Activated CD4-positive, alpha-beta T cell treated with anti-CD3 and anti-CD28 coated beads, Interleukin-10, Interleukin-2, amounts not matched to agents 100 ng/mL and 50 ng/mL, durations not matched to agents 16 hours and 8 hours (primary cell): ENCODE measurements at regions not wholly inside any gene's neighbourhood (a gene's known extent, or its start where the extent isn't known, plus 50 kb on each side); places are given as distances from the start of the nearest gene placed in this dataset.
"Not testable (repeated sequence)": the region's sequence is repeated elsewhere in the genome, so short reads cannot be mapped to it uniquely, and the experiment has no call there.

Experiments used
- DNase-seq: peaks from one replicate; pipeline ENCODE4 v3.0.0-alpha.2; 2020

DNA sequence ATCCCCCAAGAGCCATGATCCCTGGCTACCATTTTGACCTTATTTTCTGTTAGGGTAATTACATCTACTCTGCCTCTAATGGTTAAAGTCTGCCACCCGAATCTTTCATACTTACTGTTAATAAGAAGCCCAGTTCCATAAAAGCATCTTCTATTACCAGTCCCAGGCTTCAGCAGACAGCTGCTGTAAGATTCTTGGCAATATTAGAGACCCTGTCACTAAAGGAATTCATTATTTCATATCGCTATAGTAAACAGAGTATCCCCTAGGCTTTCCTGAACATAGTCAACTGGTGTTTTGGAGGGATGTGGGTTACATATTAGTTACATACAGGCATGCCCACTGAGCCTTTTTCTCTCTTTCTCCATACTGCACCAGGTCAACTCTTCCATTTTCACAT is 608.7 kb upstream of the SEMA6A start:
- no peak for DNase-seq

GRCh38 chr5:117182104-117182503 is 607.5 kb upstream of the SEMA6A start:
- DNase-seq: no peak

DNA sequence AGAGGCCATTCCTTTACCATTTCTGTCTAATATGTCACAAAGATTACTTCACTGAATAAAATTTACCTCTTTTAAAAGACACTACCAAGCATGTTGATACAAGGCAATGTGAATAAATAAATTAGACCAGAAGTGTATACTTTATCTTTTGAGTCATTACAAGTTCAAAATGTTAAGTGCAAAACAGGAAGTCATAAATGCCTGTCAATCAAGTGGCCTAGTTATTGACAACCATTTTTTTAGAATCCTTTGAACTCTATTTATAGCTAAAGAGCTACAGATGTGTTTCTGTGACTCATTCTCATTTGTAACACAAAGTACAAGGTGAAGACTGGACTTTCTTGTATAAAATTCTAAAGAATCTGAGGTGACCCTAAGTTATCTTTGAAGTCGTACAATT is 602.7 kb upstream of the SEMA6A start:
- DNase-seq: no peak

- no peak for DNase-seq
Observed at GRCh38 chr5:117165068-117165467, 590.4 kb upstream of the SEMA6A start.

DNA sequence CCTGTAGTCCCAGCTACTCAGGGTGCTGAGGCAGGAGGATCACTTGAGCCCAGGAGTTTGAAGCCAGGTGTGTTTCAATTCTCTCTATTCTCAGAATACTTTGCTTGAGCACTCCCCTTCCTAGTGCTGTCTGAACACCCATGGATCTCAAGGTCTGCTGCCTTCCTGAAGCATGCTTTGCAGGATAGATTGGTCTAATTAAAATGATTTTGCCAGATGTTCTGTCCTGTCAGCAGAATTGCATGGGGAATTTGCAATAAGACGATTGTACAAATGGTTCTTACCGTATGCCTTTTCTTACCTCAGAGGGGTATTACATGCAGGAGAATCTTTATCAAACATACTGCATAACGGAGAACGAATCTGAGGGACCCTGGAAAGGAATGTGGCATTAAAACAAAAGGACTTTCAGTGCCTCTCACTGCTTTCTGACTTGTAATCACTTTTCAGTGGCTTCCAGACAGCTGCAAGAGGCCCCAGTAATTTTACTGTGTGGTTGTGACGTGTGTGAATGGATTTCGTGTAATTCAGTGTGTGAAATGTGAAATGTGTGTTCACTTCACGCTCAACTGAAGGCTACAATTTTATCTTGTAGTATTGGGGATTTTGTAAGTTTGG is 587.2 kb upstream of the SEMA6A start:
- no peak for DNase-seq

DNA sequence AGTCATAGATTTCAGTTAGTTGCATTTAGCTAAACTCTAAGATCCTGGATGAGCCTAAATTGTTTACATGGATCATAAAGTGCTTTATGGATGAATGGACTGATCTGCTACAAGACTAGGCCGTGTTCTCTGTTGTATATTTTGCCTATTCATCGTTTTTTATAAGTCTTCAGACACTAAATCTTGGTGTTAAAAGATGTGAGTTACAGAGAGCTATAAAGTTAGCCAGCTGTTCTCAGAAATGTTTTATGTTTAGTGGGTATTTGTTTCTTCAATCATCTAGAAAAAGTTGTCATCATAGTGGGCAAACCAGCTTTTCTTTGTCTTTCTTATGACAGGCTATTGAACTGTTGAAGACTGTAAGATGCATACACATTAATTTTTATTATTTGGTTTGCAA is 585.8 kb upstream of the SEMA6A start:
- DNase-seq: no peak

GRCh38 chr5:117149312-117149711 is 574.7 kb upstream of the SEMA6A start:
- no peak for DNase-seq

GRCh38 chr5:117144086-117144485 is 569.5 kb upstream of the SEMA6A start:
- no peak for DNase-seq

- no peak for DNase-seq
Observed at GRCh38 chr5:117143406-117143805, 568.8 kb upstream of the SEMA6A start.

- DNase-seq: no peak
Observed at GRCh38 chr5:117138523-117138922, 563.9 kb upstream of the SEMA6A start.

DNA sequence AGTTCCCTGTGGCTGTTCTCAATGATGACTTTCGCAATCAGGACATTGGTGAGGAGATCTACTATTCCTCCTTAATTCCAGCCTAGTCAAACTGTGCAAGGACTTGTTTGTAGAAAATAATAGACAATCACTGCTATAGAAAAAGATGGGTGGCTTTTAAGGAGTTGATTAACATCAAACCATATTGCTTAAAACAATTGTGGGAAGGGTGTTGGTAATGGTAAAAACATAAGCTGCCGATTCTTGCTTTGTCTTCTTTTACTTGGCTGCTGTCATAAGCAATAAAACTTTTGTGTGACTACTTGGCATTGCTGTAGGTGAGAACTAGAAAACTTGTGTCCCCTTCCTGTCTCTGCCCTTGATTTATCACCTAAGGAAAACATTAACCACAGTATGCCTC is 561.2 kb upstream of the SEMA6A start:
- DNase-seq: no peak

GRCh38 chr5:117133198-117133597 is 558.6 kb upstream of the SEMA6A start:
- no peak for DNase-seq

- DNase-seq: no peak
Observed at GRCh38 chr5:117131876-117132275, 557.3 kb upstream of the SEMA6A start.

DNA sequence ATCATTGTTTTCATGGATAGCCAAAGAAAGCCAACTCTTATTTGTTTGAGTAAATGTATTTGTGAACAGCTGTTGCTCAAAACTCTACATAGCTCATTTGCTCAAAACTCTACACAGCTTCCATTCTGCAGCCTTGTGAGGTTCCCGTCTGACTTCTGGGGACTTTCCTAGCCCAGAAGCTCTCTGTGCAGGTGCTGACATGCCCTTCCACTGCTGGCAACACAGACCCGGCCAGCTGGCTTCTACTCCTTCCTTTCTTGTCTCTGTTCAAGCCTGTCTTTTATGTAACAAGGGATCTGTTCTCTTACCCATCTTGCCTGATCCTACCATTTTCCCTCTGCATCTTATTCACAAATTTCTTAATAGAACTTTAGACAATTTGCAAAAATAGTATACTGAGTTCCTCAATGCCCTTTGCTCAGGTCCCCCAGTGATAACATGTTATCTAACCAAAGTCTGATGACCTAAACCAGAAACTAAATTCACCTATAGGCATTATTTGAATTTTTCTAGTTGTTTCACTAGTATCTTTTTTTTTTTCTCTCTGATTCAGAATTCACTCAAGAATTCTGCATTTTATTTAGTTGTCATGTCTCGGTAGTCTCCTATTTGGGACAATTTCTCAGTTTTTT is 556.5 kb upstream of the SEMA6A start:
- no peak for DNase-seq

- DNase-seq: no peak
Observed at GRCh38 chr5:117118499-117118898, 543.9 kb upstream of the SEMA6A start.

- DNase-seq: not testable (repeated sequence)
Observed at GRCh38 chr5:117117314-117117713, 542.7 kb upstream of the SEMA6A start.

DNA sequence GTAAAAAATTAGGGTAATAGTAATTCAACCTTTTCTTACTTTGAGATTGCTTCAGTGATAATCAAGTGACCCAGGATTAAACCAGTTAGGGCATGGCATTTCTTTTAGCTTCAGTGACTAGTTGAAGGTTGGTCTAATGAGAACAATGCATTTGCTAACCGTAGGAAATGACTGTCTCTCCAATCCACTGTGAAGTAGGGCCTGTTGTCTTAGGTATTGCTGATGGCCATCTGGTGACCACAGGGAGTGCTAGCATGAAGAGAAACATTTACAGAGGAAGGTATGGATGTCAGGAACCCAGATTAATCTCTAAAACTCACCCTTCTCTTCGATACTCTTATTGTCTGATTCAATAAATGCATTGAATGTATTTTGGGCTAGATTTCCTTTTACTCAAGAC is 535.9 kb upstream of the SEMA6A start:
- no peak for DNase-seq

GRCh38 chr5:117107859-117108258 is 533.2 kb upstream of the SEMA6A start:
- DNase-seq: no peak

DNA sequence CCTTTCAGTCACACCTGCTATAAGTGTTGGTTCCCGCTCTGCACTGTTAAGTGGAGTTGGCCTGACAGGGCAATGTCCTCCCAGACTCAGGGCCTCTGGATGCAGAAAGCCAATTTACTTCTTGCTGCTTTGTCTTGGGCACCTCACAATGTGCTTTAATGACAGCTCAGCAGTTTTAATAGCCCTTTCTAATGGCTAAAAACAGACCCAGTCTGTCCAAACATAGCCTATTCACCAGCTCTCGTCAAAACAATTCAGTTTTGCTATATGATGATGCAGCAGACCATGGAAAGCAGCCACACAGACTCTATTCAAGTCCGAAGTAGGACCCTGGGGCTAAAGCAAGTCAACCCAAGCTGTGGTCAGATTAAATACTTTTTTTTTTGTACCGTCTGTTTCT is 529.1 kb upstream of the SEMA6A start:
- DNase-seq: no peak

GRCh38 chr5:117102591-117102990 is 528.0 kb upstream of the SEMA6A start:
- DNase-seq: no peak

- DNase-seq: no peak
Observed at GRCh38 chr5:117100176-117100575, 525.6 kb upstream of the SEMA6A start.

GRCh38 chr5:117098094-117098493 is 523.5 kb upstream of the SEMA6A start:
- no peak for DNase-seq

DNA sequence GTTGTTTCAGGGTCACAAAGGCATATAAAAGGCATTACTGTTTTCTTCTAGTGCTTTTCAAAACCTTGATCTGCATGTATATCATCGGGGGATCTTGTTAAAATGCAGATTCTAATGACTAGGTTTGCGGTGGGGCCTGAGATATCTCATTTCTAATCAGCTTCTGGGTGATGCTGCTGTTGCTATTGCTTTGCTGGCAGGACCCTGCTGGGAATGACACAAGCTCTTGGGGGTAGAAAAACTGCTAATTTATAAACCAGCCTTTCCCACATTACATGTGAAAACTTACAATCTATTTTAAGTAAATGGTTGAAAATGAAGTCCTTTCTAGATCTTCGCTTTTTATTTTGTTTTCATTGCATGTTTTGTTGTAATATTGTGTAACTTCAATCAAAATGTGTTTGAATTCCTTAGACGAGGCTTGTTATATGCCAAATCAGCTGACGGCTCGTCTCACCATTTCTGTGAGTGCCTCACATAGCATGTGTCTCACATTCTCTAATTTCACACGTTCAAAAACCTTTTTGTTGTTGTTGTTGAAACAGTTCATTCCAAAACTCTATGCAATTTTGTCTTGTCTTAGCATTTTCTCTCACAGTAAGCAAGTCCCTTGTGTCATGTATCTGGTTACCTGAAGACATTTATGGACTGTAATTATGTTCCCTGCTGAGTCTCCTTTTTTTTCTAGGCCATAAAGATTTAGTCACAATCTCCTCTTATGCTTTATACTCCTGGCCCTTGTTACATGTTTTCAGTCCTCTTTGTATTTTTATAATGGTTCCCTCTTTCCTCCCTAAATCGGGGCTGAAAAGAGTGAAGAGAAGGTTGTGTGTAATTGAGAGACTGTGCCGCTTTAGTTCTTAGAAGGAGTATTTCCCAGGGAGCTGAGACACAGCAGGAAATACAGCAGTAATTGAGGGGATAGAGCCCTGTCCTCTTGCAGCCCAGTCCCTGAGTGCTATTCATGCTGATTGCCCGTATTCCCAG is 521.0 kb upstream of the SEMA6A start:
- no peak for DNase-seq
